SK-N-SH (cell line): ENCODE measurements at regions not wholly inside any gene's neighbourhood (a gene's known extent, or its start where the extent isn't known, plus 50 kb on each side); places are given as distances from the start of the nearest gene placed in this dataset.

Experiments
- CTCF ChIA-PET: fragments of 300-600, 350-600 bp; formaldehyde crosslinking; extraction: SDS; loops from one replicate; lab custom pipeline; 2021; lab: Yijun Ruan, JAX
- POLR2A ChIA-PET: fragments of 350-600 bp; sonication (Branson Sonifier 250); formaldehyde crosslinking; extraction: SDS; loops from one replicate; lab custom pipeline; 2020; ENCODE audit warnings: antibody characterized with exemption, inconsistent platforms; lab: Yijun Ruan, JAX
- DNase-seq: peaks from one replicate; pipeline ENCODE4 v3.0.0; 2012
- H2AFZ ChIP-seq: fragments of 200-600 bp; sonication (generic); 2 replicates; pipeline ENCODE4 v1.8.1; 2016; ENCODE audit warnings: antibody characterized with exemption, mild to moderate bottlenecking, low read depth
- H3F3A ChIP-seq: fragments of 200-600 bp; sonication (generic); replicated peaks from 2 replicates; pipeline ENCODE3; 2016; ENCODE audit warnings: antibody characterized with exemption, mild to moderate bottlenecking; ENCODE audit not compliant: insufficient read depth
- H3K27ac ChIP-seq, 2 experiments: fragments of 200-500 bp in 1 of 2; fragments of 200-600 bp in 1 of 2; sonication (Bioruptor generic) in 1 of 2; sonication (generic), shearing (Covaris generic) in 1 of 2; 2 replicates each; pipeline versions ENCODE4 v1.5.1 to v1.6.1; 2014 to 2016; ENCODE audit warnings: low read depth in 2 of 2, inconsistent platforms in 1 of 2, low read length in 1 of 2, mild to moderate bottlenecking in 1 of 2, mixed read lengths in 1 of 2
- H3K27me3 ChIP-seq: fragments of 200-600 bp; sonication (generic), shearing (Covaris generic); 2 replicates; pipeline ENCODE4 v1.6.1; 2016; ENCODE audit warnings: mixed run types; ENCODE audit not compliant: insufficient read depth
- H3K36me3 ChIP-seq, 2 experiments: fragments of 200-500 bp in 1 of 2; fragments of 200-600 bp in 1 of 2; sonication (Bioruptor generic) in 1 of 2; sonication (generic) in 1 of 2; replicated peaks in 1 of 2; 2 replicates each; pipeline versions ENCODE3 to v1.5.1; 2014 to 2016; ENCODE audit warnings: low read length in 1 of 2, mild to moderate bottlenecking in 1 of 2; ENCODE audit not compliant: insufficient read depth in 2 of 2, control insufficient read depth in 1 of 2
- H3K4me1 ChIP-seq, 2 experiments: fragments of 200-500 bp in 1 of 2; fragments of 200-600 bp in 1 of 2; sonication (Bioruptor generic) in 1 of 2; sonication (generic), shearing (Covaris generic) in 1 of 2; 2 replicates each; pipeline versions ENCODE4 v1.5.1 to v1.6.1; 2014 to 2016; ENCODE audit warnings: low read depth in 1 of 2, low read length in 1 of 2, mixed run types in 1 of 2; ENCODE audit not compliant: insufficient read depth in 2 of 2, control insufficient read depth in 1 of 2
- H3K4me2 ChIP-seq: fragments of 200-600 bp; sonication (generic), shearing (Covaris generic); 2 replicates; pipeline ENCODE4 v1.6.1; 2017; ENCODE audit warnings: mixed run types
- H3K4me3 ChIP-seq, 2 experiments: fragments of 200-500 bp in 1 of 2; fragments of 200-600 bp in 1 of 2; sonication (Bioruptor generic) in 1 of 2; sonication (generic), shearing (Covaris generic) in 1 of 2; 2 replicates each; pipeline versions ENCODE4 v1.5.1 to v1.8.1; 2014 to 2016; ENCODE audit warnings: low read depth in 2 of 2, inconsistent platforms in 1 of 2, low read length in 1 of 2, mild to moderate bottlenecking in 1 of 2, mixed read lengths in 1 of 2, moderate library complexity in 1 of 2
- H3K79me2 ChIP-seq: fragments of 200-600 bp; sonication (generic); 2 replicates; pipeline ENCODE4 v1.8.1; 2017; ENCODE audit warnings: mild to moderate bottlenecking; ENCODE audit not compliant: insufficient read depth
- H3K9ac ChIP-seq: fragments of 200-600 bp; sonication (generic); 2 replicates; pipeline ENCODE4 v1.6.1; 2017; ENCODE audit warnings: mixed run types
- H3K9me2 ChIP-seq: fragments of 200-600 bp; sonication (generic); 2 replicates; pipeline ENCODE4 v1.6.1; 2017; ENCODE audit warnings: mixed run types
- H3K9me3 ChIP-seq: fragments of 200-600 bp; sonication (generic); 2 replicates; pipeline ENCODE4 v1.6.1; 2017; ENCODE audit warnings: mixed run types, mild to moderate bottlenecking, moderate library complexity
- H4K20me1 ChIP-seq: fragments of 200-600 bp; sonication (generic); 2 replicates; pipeline ENCODE4 v1.6.1; 2017; ENCODE audit warnings: mild to moderate bottlenecking, mixed run types; ENCODE audit not compliant: insufficient read depth
- ELF1 ChIP-seq: IDR thresholded peaks from 2 replicates; pipeline ENCODE4 v1.4.0; 2012
- FOXM1 ChIP-seq: IDR thresholded peaks from 2 replicates; pipeline ENCODE4 v1.4.0; 2012; ENCODE audit warnings: low read depth, mild to moderate bottlenecking
- GABPA ChIP-seq: IDR thresholded peaks from 2 replicates; pipeline ENCODE4 v1.4.0; 2012; ENCODE audit warnings: low read depth, mild to moderate bottlenecking
- GATA2 ChIP-seq: sonication (generic); formaldehyde crosslinking; IDR thresholded peaks from 2 replicates; pipeline ENCODE4 v1.5.0; 2020; ENCODE audit warnings: mild to moderate bottlenecking, missing genetic modification reagents
- MEF2A ChIP-seq: IDR thresholded peaks from 2 replicates; pipeline ENCODE4 v1.4.0; 2012; ENCODE audit warnings: low read depth, borderline replicate concordance
- NFIC ChIP-seq: IDR thresholded peaks from 2 replicates; pipeline ENCODE4 v1.4.0; 2012; ENCODE audit warnings: borderline replicate concordance
- RXRA ChIP-seq: IDR thresholded peaks from 2 replicates; pipeline ENCODE4 v1.4.0; 2012; ENCODE audit warnings: low read depth, mild to moderate bottlenecking, borderline replicate concordance
- SMC3 ChIP-seq: IDR thresholded peaks from 2 replicates; pipeline ENCODE4 v1.6.1; 2012; ENCODE audit warnings: low read depth, low read length, improper control_type of control experiment
- WGBS: methylation state at CpG from one replicate; pipeline ENCODE4 v1.1.6; 2017; ENCODE audit warnings: low lambda C conversion rate; 5-methylcytosine and 5-hydroxymethylcytosine counted together
- TF ChIP-seq, protein P1 (sequence below): fragments of 200-600 bp; sonication (generic); IDR thresholded peaks from 2 replicates; pipeline ENCODE4 v1.6.1; 2017; ENCODE audit warnings: antibody characterized with exemption, mild to moderate bottlenecking, moderate library complexity

- Histone ChIP-seq H3K9ac (no peak overlapping the region), H3K4me3 (no peak overlapping the region), H3K4me1 (no peaks in the 10 kb centered on the region), H3K79me2 (no peaks in the 10 kb centered on the region), H3K9me3 (no peaks in the 10 kb centered on the region), H3F3A (no peaks in the 10 kb centered on the region), H2AFZ (no peak overlapping the region), H3K27ac (no peak overlapping the region), H4K20me1 (no peaks in the 10 kb centered on the region), H3K4me2 (no peak overlapping the region), H3K36me3 (no peaks in the 10 kb centered on the region), H3K9me2 (no peaks in the 10 kb centered on the region), H3K27me3 (peaks cover 24% of the 10 kb centered on the region; the same call in 1 of the 2 replicates)
- no peak for DNase-seq
- WGBS: 30% methylated on average over 4 of the region's 4 CpGs
- no peak for TF ChIP-seq SMC3
- TF ChIP-seq RXRA: no peak
- TF ChIP-seq FOXM1: no peak
- POLR2A ChIA-PET: no interaction called here
- CTCF ChIA-PET: no interaction called here
Measured at GRCh38 chr20:22513574-22513973, 70.8 kb downstream of the FOXA2 start.

DNA sequence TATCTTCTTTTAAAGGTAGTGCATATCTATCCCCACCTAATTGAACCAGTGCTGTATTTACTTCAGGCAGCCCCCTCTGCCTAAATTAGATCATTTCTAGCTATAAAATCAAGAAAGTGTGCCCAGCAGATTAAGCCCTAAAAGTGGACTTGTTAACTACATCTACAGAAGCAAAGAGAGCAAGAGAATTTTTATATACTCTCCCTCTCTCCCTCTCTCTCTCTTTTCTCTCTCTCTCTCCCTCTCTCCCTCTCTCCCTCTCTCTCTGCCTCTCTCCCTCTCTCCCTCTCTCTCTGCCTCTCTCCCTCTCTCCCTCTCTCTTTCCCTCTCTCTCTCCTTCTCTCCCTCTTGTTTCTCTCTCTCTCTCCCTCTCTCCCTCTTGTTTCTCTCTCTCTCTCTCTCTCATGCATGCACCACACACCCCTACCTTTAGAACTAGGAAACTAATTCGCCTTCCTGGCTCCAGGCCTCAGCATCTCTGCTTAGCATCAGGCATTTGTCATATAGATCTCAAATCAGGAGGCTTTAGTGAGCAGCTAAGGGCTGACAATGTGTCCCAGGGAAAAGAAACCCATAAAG lies 71.4 kb downstream of the FOXA2 start:
- Histone ChIP-seq H3F3A (no peaks in the 10 kb centered on the region), H3K9ac (no peak overlapping the region), H4K20me1 (no peaks in the 10 kb centered on the region), H2AFZ (no peak overlapping the region), H3K36me3 (no peaks in the 10 kb centered on the region), H3K4me1 (no peaks in the 10 kb centered on the region), H3K9me3 (no peaks in the 10 kb centered on the region), H3K27me3 (peaks cover 28% of the 10 kb centered on the region; the same call in 1 of the 2 replicates), H3K4me3 (no peak overlapping the region), H3K79me2 (no peaks in the 10 kb centered on the region), H3K27ac (no peak overlapping the region), H3K9me2 (no peaks in the 10 kb centered on the region), H3K4me2 (no peak overlapping the region)
- no peak for DNase-seq
- ChIA-PET CTCF (no interaction called here), POLR2A (no interaction called here)
- WGBS: 8% methylated on average over 1 of the region's 1 CpG
- no peak for TF ChIP-seq GABPA
- TF ChIP-seq FOXM1: no peak
- TF ChIP-seq ELF1: no peak
- no peak for TF ChIP-seq SMC3
- TF ChIP-seq, protein P1, sequence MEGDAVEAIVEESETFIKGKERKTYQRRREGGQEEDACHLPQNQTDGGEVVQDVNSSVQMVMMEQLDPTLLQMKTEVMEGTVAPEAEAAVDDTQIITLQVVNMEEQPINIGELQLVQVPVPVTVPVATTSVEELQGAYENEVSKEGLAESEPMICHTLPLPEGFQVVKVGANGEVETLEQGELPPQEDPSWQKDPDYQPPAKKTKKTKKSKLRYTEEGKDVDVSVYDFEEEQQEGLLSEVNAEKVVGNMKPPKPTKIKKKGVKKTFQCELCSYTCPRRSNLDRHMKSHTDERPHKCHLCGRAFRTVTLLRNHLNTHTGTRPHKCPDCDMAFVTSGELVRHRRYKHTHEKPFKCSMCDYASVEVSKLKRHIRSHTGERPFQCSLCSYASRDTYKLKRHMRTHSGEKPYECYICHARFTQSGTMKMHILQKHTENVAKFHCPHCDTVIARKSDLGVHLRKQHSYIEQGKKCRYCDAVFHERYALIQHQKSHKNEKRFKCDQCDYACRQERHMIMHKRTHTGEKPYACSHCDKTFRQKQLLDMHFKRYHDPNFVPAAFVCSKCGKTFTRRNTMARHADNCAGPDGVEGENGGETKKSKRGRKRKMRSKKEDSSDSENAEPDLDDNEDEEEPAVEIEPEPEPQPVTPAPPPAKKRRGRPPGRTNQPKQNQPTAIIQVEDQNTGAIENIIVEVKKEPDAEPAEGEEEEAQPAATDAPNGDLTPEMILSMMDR: no peak
- TF ChIP-seq MEF2A: no peak
- no peak for TF ChIP-seq GATA2 (CRISPR knock-in tag)
- no peak for TF ChIP-seq NFIC
